ENCODE measurements at regions not wholly inside any gene's neighbourhood (a gene's known extent, or its start where the extent isn't known, plus 50 kb on each side); places are given as distances from the start of the nearest gene placed in this dataset.

DNA sequence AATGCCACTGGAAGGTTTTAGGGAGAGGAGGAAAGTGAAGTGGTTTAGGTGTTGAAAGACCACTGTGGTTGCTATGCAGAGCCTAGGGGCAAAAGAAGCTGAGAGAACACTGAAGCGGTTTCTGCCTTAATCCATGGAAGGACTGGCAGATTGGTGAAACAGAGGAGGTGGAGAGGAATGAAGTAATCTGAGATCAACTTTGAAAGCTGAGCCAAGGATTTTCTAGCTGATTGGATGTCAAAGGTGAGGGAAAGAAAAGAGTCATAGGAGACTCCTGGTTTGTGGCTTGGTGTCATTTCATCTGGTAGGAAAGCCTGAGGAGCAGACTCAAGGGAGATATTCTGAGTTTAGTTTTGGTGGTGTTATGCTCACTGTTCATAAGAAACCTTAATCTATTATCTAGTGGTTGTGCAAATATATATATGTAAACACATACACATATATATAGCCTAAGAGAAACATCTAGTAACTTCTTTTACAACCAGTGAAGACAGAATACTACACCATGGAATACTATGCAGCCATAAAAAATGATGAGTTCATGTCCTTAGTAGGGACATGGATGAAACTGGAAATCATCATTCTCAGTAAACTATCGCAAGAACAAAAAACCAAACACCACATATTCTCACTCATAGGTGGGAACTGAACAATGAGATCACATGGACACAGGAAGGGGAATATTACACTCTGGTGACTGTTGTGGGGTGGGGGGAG, 134.1 kb upstream of the CREB1 start:
- POLR2A ChIA-PET: no interaction called here
- in situ Hi-C loops (cut with HindIII; ENCODE audit: low pct_unique_long_range_greater_than_20kb, low sequenced_read_pairs): no loop called here
- TF ChIP-seq POLR2AphosphoS5 (IDR thresholded peaks at IDR 0.05; ENCODE audit: low read depth, low read length): no peak
- no peak for TF ChIP-seq TCF7L2 (IDR thresholded peaks at IDR 0.05; ENCODE audit: low read depth, low read length)
- TF ChIP-seq, protein P1, sequence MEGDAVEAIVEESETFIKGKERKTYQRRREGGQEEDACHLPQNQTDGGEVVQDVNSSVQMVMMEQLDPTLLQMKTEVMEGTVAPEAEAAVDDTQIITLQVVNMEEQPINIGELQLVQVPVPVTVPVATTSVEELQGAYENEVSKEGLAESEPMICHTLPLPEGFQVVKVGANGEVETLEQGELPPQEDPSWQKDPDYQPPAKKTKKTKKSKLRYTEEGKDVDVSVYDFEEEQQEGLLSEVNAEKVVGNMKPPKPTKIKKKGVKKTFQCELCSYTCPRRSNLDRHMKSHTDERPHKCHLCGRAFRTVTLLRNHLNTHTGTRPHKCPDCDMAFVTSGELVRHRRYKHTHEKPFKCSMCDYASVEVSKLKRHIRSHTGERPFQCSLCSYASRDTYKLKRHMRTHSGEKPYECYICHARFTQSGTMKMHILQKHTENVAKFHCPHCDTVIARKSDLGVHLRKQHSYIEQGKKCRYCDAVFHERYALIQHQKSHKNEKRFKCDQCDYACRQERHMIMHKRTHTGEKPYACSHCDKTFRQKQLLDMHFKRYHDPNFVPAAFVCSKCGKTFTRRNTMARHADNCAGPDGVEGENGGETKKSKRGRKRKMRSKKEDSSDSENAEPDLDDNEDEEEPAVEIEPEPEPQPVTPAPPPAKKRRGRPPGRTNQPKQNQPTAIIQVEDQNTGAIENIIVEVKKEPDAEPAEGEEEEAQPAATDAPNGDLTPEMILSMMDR (IDR thresholded peaks at IDR 0.05): no peak
- TF ChIP-seq, protein P2, sequence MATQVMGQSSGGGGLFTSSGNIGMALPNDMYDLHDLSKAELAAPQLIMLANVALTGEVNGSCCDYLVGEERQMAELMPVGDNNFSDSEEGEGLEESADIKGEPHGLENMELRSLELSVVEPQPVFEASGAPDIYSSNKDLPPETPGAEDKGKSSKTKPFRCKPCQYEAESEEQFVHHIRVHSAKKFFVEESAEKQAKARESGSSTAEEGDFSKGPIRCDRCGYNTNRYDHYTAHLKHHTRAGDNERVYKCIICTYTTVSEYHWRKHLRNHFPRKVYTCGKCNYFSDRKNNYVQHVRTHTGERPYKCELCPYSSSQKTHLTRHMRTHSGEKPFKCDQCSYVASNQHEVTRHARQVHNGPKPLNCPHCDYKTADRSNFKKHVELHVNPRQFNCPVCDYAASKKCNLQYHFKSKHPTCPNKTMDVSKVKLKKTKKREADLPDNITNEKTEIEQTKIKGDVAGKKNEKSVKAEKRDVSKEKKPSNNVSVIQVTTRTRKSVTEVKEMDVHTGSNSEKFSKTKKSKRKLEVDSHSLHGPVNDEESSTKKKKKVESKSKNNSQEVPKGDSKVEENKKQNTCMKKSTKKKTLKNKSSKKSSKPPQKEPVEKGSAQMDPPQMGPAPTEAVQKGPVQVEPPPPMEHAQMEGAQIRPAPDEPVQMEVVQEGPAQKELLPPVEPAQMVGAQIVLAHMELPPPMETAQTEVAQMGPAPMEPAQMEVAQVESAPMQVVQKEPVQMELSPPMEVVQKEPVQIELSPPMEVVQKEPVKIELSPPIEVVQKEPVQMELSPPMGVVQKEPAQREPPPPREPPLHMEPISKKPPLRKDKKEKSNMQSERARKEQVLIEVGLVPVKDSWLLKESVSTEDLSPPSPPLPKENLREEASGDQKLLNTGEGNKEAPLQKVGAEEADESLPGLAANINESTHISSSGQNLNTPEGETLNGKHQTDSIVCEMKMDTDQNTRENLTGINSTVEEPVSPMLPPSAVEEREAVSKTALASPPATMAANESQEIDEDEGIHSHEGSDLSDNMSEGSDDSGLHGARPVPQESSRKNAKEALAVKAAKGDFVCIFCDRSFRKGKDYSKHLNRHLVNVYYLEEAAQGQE (IDR thresholded peaks at IDR 0.05; ENCODE audit: insufficient read depth in 1 of 2, low read depth in 2 of 2, low read length in 1 of 2): no peak
- TF ChIP-seq SIN3A (IDR thresholded peaks at IDR 0.05; ENCODE audit: borderline replicate concordance, insufficient read depth, low read depth, low read length): no peak

DNA sequence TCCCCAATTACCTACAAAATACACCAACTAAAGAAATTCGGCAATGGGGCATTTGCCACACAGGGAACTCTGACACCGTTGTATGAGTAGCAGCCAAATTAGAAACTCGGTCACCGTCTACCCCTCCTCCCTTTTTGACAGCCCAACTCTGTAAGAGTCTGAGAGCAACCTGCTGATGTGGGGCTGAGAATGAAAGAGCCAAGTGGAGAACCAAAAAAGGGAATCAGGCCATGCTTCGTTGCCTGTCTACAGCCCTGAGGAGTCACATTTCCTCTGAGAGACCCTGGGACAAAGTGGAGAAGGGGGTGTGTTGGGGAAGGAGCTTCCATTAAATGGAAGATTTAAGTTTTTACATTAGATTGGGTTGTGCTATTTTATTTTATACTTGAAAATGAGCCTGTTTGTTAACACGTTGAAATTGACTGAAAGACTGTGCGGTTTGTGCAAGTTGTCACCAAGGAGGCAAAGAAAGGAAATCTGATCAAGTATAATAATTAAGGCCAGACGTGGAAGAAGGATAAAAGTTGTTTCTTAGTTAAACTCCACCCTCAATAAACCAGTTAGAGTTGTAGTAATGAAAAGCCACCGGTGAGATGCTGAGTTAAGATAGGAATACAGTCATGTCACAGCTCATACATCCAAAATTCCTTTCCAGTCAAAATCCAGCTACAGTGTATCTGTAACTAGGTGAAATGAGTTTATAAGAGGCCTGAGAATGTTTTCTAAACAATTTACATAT, 131.7 kb upstream of the CREB1 start:
- in situ Hi-C loops (cut with HindIII; ENCODE audit: low pct_unique_long_range_greater_than_20kb, low sequenced_read_pairs): no loop called here
- TF ChIP-seq POLR2AphosphoS5 (IDR thresholded peaks at IDR 0.05; ENCODE audit: low read depth, low read length) (no peak), TCF7L2 (IDR thresholded peaks at IDR 0.05; ENCODE audit: low read depth, low read length) (no peak), SIN3A (IDR thresholded peaks at IDR 0.05; ENCODE audit: borderline replicate concordance, insufficient read depth, low read depth, low read length) (no peak)
- TF ChIP-seq, protein P2 (IDR thresholded peaks at IDR 0.05; ENCODE audit: insufficient read depth in 1 of 2, low read depth in 2 of 2, low read length in 1 of 2): no peak
- TF ChIP-seq, protein P1 (IDR thresholded peaks at IDR 0.05): no peak
- H3K4me3 ChIP-seq (ENCODE audit: low read depth in 2 of 2, low read length in 2 of 2): no peak overlapping the region
- no TSS peak for BruUV-seq (replicated peaks)
- ChIA-PET POLR2A (no interaction called here), CTCF (no interaction called here)
- no peaks in the 10 kb centered on the region for H3K27me3 ChIP-seq (ENCODE audit: control insufficient read depth, insufficient read depth, low read length)
- ATAC-seq: no peak
- no peaks in the 10 kb centered on the region for H3K4me1 ChIP-seq (ENCODE audit: control insufficient read depth, insufficient read depth, low read length)
- no peaks in the 10 kb centered on the region for H3K36me3 ChIP-seq (ENCODE audit: control insufficient read depth, insufficient read depth, low read length)
- DNase-seq (ENCODE audit: low read depth, low spot score): no peak
- H3K27ac ChIP-seq (ENCODE audit: low read length): no peak overlapping the region
- H3K9me3 ChIP-seq (ENCODE audit: control insufficient read depth, insufficient read depth, low read depth, low read length): 0 out of 2 replicates have a peak, but pooled peaks cover 3% of the 10 kb centered on the region
- intact Hi-C loops (cut with micrococcal nuclease; ENCODE audit: unreplicated experiment): no loop called here

More for the DNA sequence above, 134.1 kb upstream of the CREB1 start:
- no TSS peak for BruUV-seq (replicated peaks)
- CTCF ChIA-PET: no interaction called here
- ATAC-seq: no peak
- intact Hi-C loops (cut with micrococcal nuclease; ENCODE audit: unreplicated experiment): no loop called here
- H3K9me3 ChIP-seq (ENCODE audit: control insufficient read depth, insufficient read depth, low read depth, low read length): 0 out of 2 replicates have a peak, but pooled peaks cover 3% of the 10 kb centered on the region
- H3K27ac ChIP-seq (ENCODE audit: low read length): no peak overlapping the region
- no peaks in the 10 kb centered on the region for H3K27me3 ChIP-seq (ENCODE audit: control insufficient read depth, insufficient read depth, low read length)
- H3K4me3 ChIP-seq (ENCODE audit: low read depth in 2 of 2, low read length in 2 of 2): no peak overlapping the region
- no peak for DNase-seq (ENCODE audit: low read depth, low spot score)
- no peaks in the 10 kb centered on the region for H3K36me3 ChIP-seq (ENCODE audit: control insufficient read depth, insufficient read depth, low read length)
- no peaks in the 10 kb centered on the region for H3K4me1 ChIP-seq (ENCODE audit: control insufficient read depth, insufficient read depth, low read length)

Data from Panc1 (cell line).